ENCODE measurements at regions not wholly inside any gene's neighbourhood (a gene's known extent, or its start where the extent isn't known, plus 50 kb on each side); places are given as distances from the start of the nearest gene placed in this dataset.
"Not testable (repeated sequence)": the region's sequence is repeated elsewhere in the genome, so short reads cannot be mapped to it uniquely, and the experiment has no call there.

GRCh38 chr22:49476800-49477400 lies 350.8 kb downstream of the BRD1 start:
- no peak for DNase-seq

- DNase-seq: no peak
Observed at GRCh38 chr22:49476176-49476575, 351.5 kb downstream of the BRD1 start.

GRCh38 chr22:49475253-49475652 lies 352.4 kb downstream of the BRD1 start:
- DNase-seq: no peak

GRCh38 chr22:49473286-49473685 lies 354.4 kb downstream of the BRD1 start:
- no peak for DNase-seq

GRCh38 chr22:49470741-49471503 lies 356.8 kb downstream of the BRD1 start:
- no peak for DNase-seq

- no peak for DNase-seq
Observed at GRCh38 chr22:49469896-49470740, 357.6 kb downstream of the BRD1 start.

- DNase-seq: no peak
Observed at GRCh38 chr22:49468487-49469198, 359.0 kb downstream of the BRD1 start.

GRCh38 chr22:49466878-49467595 lies 360.6 kb downstream of the BRD1 start:
- DNase-seq: no peak

- no peak for DNase-seq
Observed at GRCh38 chr22:49464037-49464436, 363.6 kb downstream of the BRD1 start.

GRCh38 chr22:49462795-49463194 lies 364.9 kb downstream of the BRD1 start:
- peak; percentile 76 for DNase-seq

- no peak for DNase-seq
Observed at GRCh38 chr22:49462291-49462690, 365.4 kb downstream of the BRD1 start.

GRCh38 chr22:49461674-49462073 lies 366.0 kb downstream of the BRD1 start:
- DNase-seq: no peak

GRCh38 chr22:49460592-49461281 lies 366.9 kb downstream of the BRD1 start:
- peak; percentile 56 for DNase-seq

GRCh38 chr22:49460091-49460490 lies 367.6 kb downstream of the BRD1 start:
- DNase-seq: no peak

- no peak for DNase-seq
Observed at GRCh38 chr22:49458708-49459099, 369.0 kb downstream of the BRD1 start.

- DNase-seq: no peak
Observed at GRCh38 chr22:49457946-49458707, 369.5 kb downstream of the BRD1 start.

GRCh38 chr22:49457146-49457545 lies 370.5 kb downstream of the BRD1 start:
- no peak for DNase-seq

- no peak for DNase-seq
Observed at GRCh38 chr22:49455595-49455994, 372.1 kb downstream of the BRD1 start.

GRCh38 chr22:49454726-49455125 lies 372.9 kb downstream of the BRD1 start:
- no peak for DNase-seq

- DNase-seq: no peak
Observed at GRCh38 chr22:49453771-49454170, 373.9 kb downstream of the BRD1 start.

- DNase-seq: not testable (repeated sequence)
Observed at GRCh38 chr22:49453019-49453418, 374.7 kb downstream of the BRD1 start.

Measured in hematopoietic multipotent progenitor cell treated with erythropoietin and hydrocortisone succinate and interleukin-3 and kit ligand, for 6 days (in vitro differentiated cells).